ENCODE measurements at regions not wholly inside any gene's neighbourhood (a gene's known extent, or its start where the extent isn't known, plus 50 kb on each side); places are given as distances from the start of the nearest gene placed in this dataset.

GRCh38 chr4:188308142-188308541 lies 168.9 kb downstream of the TRIML1 start:
- H3K9me3 ChIP-seq, result no peaks in the 10 kb centered on the region
- H3K27ac ChIP-seq, result no peak overlapping the region
- H3K4me1 ChIP-seq (ENCODE audit: insufficient read depth), result no peaks in the 10 kb centered on the region
- no peaks in the 10 kb centered on the region for H3K36me3 ChIP-seq
- no peak for DNase-seq
- H3K4me3 ChIP-seq, result no peak overlapping the region
- intact Hi-C loops (cut with DNase I), result no loop called here
- TF ChIP-seq EP300 (IDR thresholded peaks at IDR 0.05), result no peak
- TF ChIP-seq POLR2A (IDR thresholded peaks at IDR 0.05), result no peak
- TF ChIP-seq CTCF (IDR thresholded peaks at IDR 0.05), result no peak
- 77 to 90% (median 88%) methylated on average over 6 of the region's 6 CpGs for whole genome bisulfite sequencing, 3 donors
- H3K27me3 ChIP-seq, result no peaks in the 10 kb centered on the region

- H3K4me3 ChIP-seq, result no peak overlapping the region
- WGBS, 3 donors, result 86 to 88% (median 87%) methylated on average over 2 of the region's 2 CpGs
- DNase-seq, result no peak
- H3K36me3 ChIP-seq, result no peaks in the 10 kb centered on the region
- intact Hi-C loops (cut with DNase I), result no loop called here
- H3K4me1 ChIP-seq (ENCODE audit: insufficient read depth), result no peaks in the 10 kb centered on the region
- H3K27me3 ChIP-seq, result no peaks in the 10 kb centered on the region
- H3K9me3 ChIP-seq, result no peaks in the 10 kb centered on the region
- no peak overlapping the region for H3K27ac ChIP-seq
- TF ChIP-seq POLR2A (IDR thresholded peaks at IDR 0.05), result no peak
- no peak for TF ChIP-seq EP300 (IDR thresholded peaks at IDR 0.05)
- TF ChIP-seq CTCF (IDR thresholded peaks at IDR 0.05), result no peak
Measured at GRCh38 chr4:188316391-188316790, 177.2 kb downstream of the TRIML1 start.

- H3K4me1 ChIP-seq (ENCODE audit: insufficient read depth), result no peaks in the 10 kb centered on the region
- no peak for DNase-seq
- WGBS, 3 donors, result 89 to 94% (median 92%) methylated on average over 7 of the region's 7 CpGs
Measured at GRCh38 chr4:188328966-188329365, 189.7 kb downstream of the TRIML1 start.

GRCh38 chr4:188329521-188329920 lies 190.3 kb downstream of the TRIML1 start:
- Histone ChIP-seq H3K4me3 (no peak overlapping the region), H3K36me3 (no peaks in the 10 kb centered on the region), H3K27me3 (no peaks in the 10 kb centered on the region), H3K4me1 (ENCODE audit: insufficient read depth) (no peaks in the 10 kb centered on the region), H3K9me3 (no peaks in the 10 kb centered on the region), H3K27ac (no peak overlapping the region)
- TF ChIP-seq EP300 (IDR thresholded peaks at IDR 0.05), result no peak
- TF ChIP-seq CTCF (IDR thresholded peaks at IDR 0.05), result no peak
- TF ChIP-seq POLR2A (IDR thresholded peaks at IDR 0.05), result no peak
- intact Hi-C loops (cut with DNase I), result no loop called here
- no peak for DNase-seq
- WGBS, 3 donors, result 81 to 86% (median 84%) methylated on average over 4 of the region's 4 CpGs

More at GRCh38 chr4:188328966-188329365, 189.7 kb downstream of the TRIML1 start:
- no peaks in the 10 kb centered on the region for H3K9me3 ChIP-seq
- H3K27ac ChIP-seq, result no peak overlapping the region
- no peak for TF ChIP-seq CTCF (IDR thresholded peaks at IDR 0.05)
- no peak for TF ChIP-seq EP300 (IDR thresholded peaks at IDR 0.05)
- TF ChIP-seq POLR2A (IDR thresholded peaks at IDR 0.05), result no peak
- no peak overlapping the region for H3K4me3 ChIP-seq
- intact Hi-C loops (cut with DNase I), result no loop called here
- H3K27me3 ChIP-seq, result no peaks in the 10 kb centered on the region
- no peaks in the 10 kb centered on the region for H3K36me3 ChIP-seq

GRCh38 chr4:188332265-188332664 lies 193.0 kb downstream of the TRIML1 start:
- DNase-seq, result no peak
- H3K27me3 ChIP-seq, result no peaks in the 10 kb centered on the region
- intact Hi-C loops (cut with DNase I), result no loop called here
- TF ChIP-seq EP300 (IDR thresholded peaks at IDR 0.05) (no peak), CTCF (IDR thresholded peaks at IDR 0.05) (no peak), POLR2A (IDR thresholded peaks at IDR 0.05) (no peak)
- WGBS, 3 donors, result 35 to 39% (median 37%) methylated on average over 2 of the region's 2 CpGs
- no peaks in the 10 kb centered on the region for H3K9me3 ChIP-seq
- H3K36me3 ChIP-seq, result no peaks in the 10 kb centered on the region
- H3K4me1 ChIP-seq (ENCODE audit: insufficient read depth), result no peaks in the 10 kb centered on the region
- no peak overlapping the region for H3K4me3 ChIP-seq
- no peak overlapping the region for H3K27ac ChIP-seq
